DMS 273 treated with DMSO at 0.1 percent for 48 hours (cell line): ENCODE measurements at regions not wholly inside any gene's neighbourhood (a gene's known extent, or its start where the extent isn't known, plus 50 kb on each side); places are given as distances from the start of the nearest gene placed in this dataset.

Experiments
- DNase-seq: peaks from one replicate; lab custom pipeline; 2025; lab: John Stamatoyannopoulos, UW

- no peak for DNase-seq
Observed at GRCh38 chr11:79747406-79747805, 306.6 kb upstream of the TENM4 start.

GRCh38 chr11:79744941-79745340, 304.1 kb upstream of the TENM4 start:
- DNase-seq = no peak

GRCh38 chr11:79742176-79742575, 301.3 kb upstream of the TENM4 start:
- no peak for DNase-seq

- DNase-seq = no peak
Observed at GRCh38 chr11:79739591-79739990, 298.8 kb upstream of the TENM4 start.

GRCh38 chr11:79727221-79727620, 286.4 kb upstream of the TENM4 start:
- no peak for DNase-seq

GRCh38 chr11:79720115-79720514, 279.3 kb upstream of the TENM4 start:
- DNase-seq = no peak

GRCh38 chr11:79708319-79708932, 267.6 kb upstream of the TENM4 start:
- DNase-seq = no peak

- no peak for DNase-seq
Observed at GRCh38 chr11:79705648-79706047, 264.8 kb upstream of the TENM4 start.

- no peak for DNase-seq
Observed at GRCh38 chr11:79702303-79702702, 261.5 kb upstream of the TENM4 start.

GRCh38 chr11:79699246-79699645, 258.4 kb upstream of the TENM4 start:
- DNase-seq = no peak

- DNase-seq = no peak
Observed at GRCh38 chr11:79697905-79698304, 257.1 kb upstream of the TENM4 start.

- no peak for DNase-seq
Observed at GRCh38 chr11:79694368-79694767, 253.5 kb upstream of the TENM4 start.

GRCh38 chr11:79691445-79691844, 250.6 kb upstream of the TENM4 start:
- no peak for DNase-seq

- no peak for DNase-seq
Observed at GRCh38 chr11:79686703-79687419, 246.0 kb upstream of the TENM4 start.

- DNase-seq = no peak
Observed at GRCh38 chr11:79683930-79684329, 243.1 kb upstream of the TENM4 start.

- DNase-seq = no peak
Observed at GRCh38 chr11:79678780-79679452, 238.1 kb upstream of the TENM4 start.

GRCh38 chr11:79676396-79676795, 235.6 kb upstream of the TENM4 start:
- no peak for DNase-seq

GRCh38 chr11:79675081-79675480, 234.3 kb upstream of the TENM4 start:
- no peak for DNase-seq

- DNase-seq = no peak
Observed at GRCh38 chr11:79672786-79673185, 232.0 kb upstream of the TENM4 start.

- no peak for DNase-seq
Observed at GRCh38 chr11:79671401-79671800, 230.6 kb upstream of the TENM4 start.

GRCh38 chr11:79670882-79671281, 230.1 kb upstream of the TENM4 start:
- DNase-seq = no peak

GRCh38 chr11:79668575-79668974, 227.7 kb upstream of the TENM4 start:
- DNase-seq = no peak

GRCh38 chr11:79667380-79667779, 226.6 kb upstream of the TENM4 start:
- DNase-seq = no peak
